ENCODE measurements at regions not wholly inside any gene's neighbourhood (a gene's known extent, or its start where the extent isn't known, plus 50 kb on each side); places are given as distances from the start of the nearest gene placed in this dataset.

DNA sequence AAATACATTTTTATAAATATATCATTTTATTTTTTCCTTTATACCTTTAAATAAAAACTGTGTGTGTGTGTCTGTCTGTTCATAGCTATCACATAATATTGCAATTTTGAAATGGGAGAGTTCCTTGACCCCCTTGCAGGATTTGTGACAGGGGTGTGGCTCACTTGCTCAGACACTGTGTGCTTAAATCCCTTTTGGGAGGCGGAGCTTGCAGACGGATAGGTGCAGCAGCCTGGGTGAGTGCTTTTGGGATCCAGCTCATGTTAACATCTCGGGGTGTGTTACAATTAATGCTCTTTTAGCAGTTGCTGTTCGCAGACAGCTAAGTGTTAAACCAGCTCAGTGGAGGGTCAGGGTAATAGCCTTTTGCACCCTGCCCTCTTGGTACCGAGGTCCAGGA is 459.8 kb downstream of the IPMK start (continued):
- TF ChIP-seq FOXJ3 (CRISPR knock-in tag; IDR thresholded peaks at IDR 0.05) (no peak), FOSL2 (IDR thresholded peaks at IDR 0.05; ENCODE audit: borderline replicate concordance, low read depth) (no peak), MXI1 (IDR thresholded peaks at IDR 0.05; ENCODE audit: low read depth, low read length) (no peak), FOXM1 (IDR thresholded peaks at IDR 0.05; ENCODE audit: low read depth) (no peak), RCOR1 (IDR thresholded peaks at IDR 0.05; ENCODE audit: low read length) (no peak), ELF1 (IDR thresholded peaks at IDR 0.05) (no peak)
- TF ChIP-seq, protein P1, sequence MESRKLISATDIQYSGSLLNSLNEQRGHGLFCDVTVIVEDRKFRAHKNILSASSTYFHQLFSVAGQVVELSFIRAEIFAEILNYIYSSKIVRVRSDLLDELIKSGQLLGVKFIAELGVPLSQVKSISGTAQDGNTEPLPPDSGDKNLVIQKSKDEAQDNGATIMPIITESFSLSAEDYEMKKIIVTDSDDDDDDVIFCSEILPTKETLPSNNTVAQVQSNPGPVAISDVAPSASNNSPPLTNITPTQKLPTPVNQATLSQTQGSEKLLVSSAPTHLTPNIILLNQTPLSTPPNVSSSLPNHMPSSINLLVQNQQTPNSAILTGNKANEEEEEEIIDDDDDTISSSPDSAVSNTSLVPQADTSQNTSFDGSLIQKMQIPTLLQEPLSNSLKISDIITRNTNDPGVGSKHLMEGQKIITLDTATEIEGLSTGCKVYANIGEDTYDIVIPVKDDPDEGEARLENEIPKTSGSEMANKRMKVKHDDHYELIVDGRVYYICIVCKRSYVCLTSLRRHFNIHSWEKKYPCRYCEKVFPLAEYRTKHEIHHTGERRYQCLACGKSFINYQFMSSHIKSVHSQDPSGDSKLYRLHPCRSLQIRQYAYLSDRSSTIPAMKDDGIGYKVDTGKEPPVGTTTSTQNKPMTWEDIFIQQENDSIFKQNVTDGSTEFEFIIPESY (IDR thresholded peaks at IDR 0.05; ENCODE audit: borderline replicate concordance, low read depth): no peak

DNA sequence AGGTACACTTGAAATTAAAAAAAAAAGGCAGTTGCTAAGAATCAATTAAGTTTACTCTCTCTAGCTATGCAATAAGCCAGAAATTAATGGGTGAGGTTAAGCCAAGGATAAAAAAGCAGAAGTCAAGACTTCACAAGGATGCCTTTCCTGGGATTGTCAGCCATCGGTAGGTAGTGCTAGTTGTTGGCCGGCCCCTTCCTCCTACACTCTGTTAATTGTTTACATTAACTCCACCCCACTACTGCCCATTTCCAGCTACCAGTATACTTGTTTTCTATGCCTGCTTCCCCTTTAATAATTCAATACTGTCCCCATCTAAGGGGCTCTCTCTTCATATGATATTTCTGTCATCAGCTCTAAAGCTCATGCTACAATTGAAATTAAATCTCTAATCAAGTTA is 461.0 kb downstream of the IPMK start:
- TF ChIP-seq GATA2 (CRISPR knock-in tag; IDR thresholded peaks at IDR 0.05) (no peak), RFX5 (IDR thresholded peaks at IDR 0.05; ENCODE audit: low read length) (no peak), TAF1 (IDR thresholded peaks at IDR 0.05; ENCODE audit: borderline replicate concordance, low read depth, low read length) (no peak)
- TF ChIP-seq, protein P2, sequence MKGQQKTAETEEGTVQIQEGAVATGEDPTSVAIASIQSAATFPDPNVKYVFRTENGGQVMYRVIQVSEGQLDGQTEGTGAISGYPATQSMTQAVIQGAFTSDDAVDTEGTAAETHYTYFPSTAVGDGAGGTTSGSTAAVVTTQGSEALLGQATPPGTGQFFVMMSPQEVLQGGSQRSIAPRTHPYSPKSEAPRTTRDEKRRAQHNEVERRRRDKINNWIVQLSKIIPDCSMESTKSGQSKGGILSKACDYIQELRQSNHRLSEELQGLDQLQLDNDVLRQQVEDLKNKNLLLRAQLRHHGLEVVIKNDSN (IDR thresholded peaks at IDR 0.05; ENCODE audit: borderline replicate concordance, low read depth): no peak
- TF ChIP-seq, protein P3, sequence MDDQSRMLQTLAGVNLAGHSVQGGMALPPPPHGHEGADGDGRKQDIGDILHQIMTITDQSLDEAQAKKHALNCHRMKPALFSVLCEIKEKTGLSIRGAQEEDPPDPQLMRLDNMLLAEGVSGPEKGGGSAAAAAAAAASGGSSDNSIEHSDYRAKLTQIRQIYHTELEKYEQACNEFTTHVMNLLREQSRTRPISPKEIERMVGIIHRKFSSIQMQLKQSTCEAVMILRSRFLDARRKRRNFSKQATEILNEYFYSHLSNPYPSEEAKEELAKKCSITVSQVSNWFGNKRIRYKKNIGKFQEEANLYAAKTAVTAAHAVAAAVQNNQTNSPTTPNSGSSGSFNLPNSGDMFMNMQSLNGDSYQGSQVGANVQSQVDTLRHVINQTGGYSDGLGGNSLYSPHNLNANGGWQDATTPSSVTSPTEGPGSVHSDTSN (IDR thresholded peaks at IDR 0.05): no peak
- no peak overlapping the region for H3K27ac ChIP-seq (ENCODE audit: low read depth in 2 of 2, low read length in 1 of 2)
- no peaks in the 10 kb centered on the region for H3K4me1 ChIP-seq (ENCODE audit: control insufficient read depth in 1 of 2, insufficient read depth in 2 of 2, low read depth in 1 of 2, low read length in 1 of 2)
- no peak overlapping the region for H3K4me3 ChIP-seq (ENCODE audit: low read depth in 2 of 2, low read length in 1 of 2)
- no peak overlapping the region for H3K9ac ChIP-seq
- no peak overlapping the region for H3K4me2 ChIP-seq
- H3K36me3 ChIP-seq (replicated peaks in 1 of 2; ENCODE audit: control insufficient read depth in 1 of 2, insufficient read depth in 2 of 2, low read length in 1 of 2): no peaks in the 10 kb centered on the region
- WGBS (ENCODE audit: low lambda C conversion rate): 44% methylated on average over 2 of the region's 2 CpGs
- H3F3A ChIP-seq (replicated peaks; ENCODE audit: insufficient read depth): no peaks in the 10 kb centered on the region
- CTCF ChIA-PET: no interaction called here
- no peaks in the 10 kb centered on the region for H3K9me2 ChIP-seq
- no peak for DNase-seq
- no peaks in the 10 kb centered on the region for H3K9me3 ChIP-seq
- H3K27me3 ChIP-seq (ENCODE audit: insufficient read depth): no peaks in the 10 kb centered on the region
- no peaks in the 10 kb centered on the region for H4K20me1 ChIP-seq (ENCODE audit: insufficient read depth)
- no peaks in the 10 kb centered on the region for H3K79me2 ChIP-seq (ENCODE audit: insufficient read depth)
- POLR2A ChIA-PET: no interaction called here
- H2AFZ ChIP-seq (ENCODE audit: low read depth): no peak overlapping the region

DNA sequence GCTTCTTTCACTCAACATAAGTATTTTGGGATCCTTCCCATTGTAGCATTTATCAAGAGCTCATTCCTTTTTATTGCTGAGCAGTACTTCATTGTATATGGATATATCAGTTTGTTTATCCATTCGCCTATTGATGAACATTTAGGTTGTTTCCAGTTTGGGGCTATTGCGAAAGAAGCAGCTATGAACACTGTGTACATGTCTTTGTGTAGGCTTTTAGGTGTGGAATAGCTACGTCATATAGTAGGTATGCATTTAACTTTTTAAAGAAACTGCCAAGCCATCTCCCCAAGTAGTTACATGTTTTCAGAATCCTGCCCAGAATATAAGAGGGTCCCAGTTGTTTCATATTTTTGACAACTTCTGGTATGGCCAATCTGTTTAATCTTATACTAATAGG is 468.1 kb downstream of the IPMK start:
- Histone ChIP-seq H3F3A (replicated peaks; ENCODE audit: insufficient read depth) (no peaks in the 10 kb centered on the region), H3K79me2 (ENCODE audit: insufficient read depth) (no peaks in the 10 kb centered on the region), H3K4me1 (ENCODE audit: control insufficient read depth in 1 of 2, insufficient read depth in 2 of 2, low read depth in 1 of 2, low read length in 1 of 2) (no peaks in the 10 kb centered on the region), H3K9ac (no peak overlapping the region), H3K27ac (ENCODE audit: low read depth in 2 of 2, low read length in 1 of 2) (no peak overlapping the region), H4K20me1 (ENCODE audit: insufficient read depth) (no peaks in the 10 kb centered on the region), H3K27me3 (ENCODE audit: insufficient read depth) (no peaks in the 10 kb centered on the region), H3K36me3 (replicated peaks in 1 of 2; ENCODE audit: control insufficient read depth in 1 of 2, insufficient read depth in 2 of 2, low read length in 1 of 2) (no peaks in the 10 kb centered on the region), H3K4me3 (ENCODE audit: low read depth in 2 of 2, low read length in 1 of 2) (no peak overlapping the region), H3K9me2 (no peaks in the 10 kb centered on the region), H3K4me2 (no peak overlapping the region), H2AFZ (ENCODE audit: low read depth) (no peak overlapping the region), H3K9me3 (no peaks in the 10 kb centered on the region)
- 63% methylated on average over 3 of the region's 3 CpGs for WGBS (ENCODE audit: low lambda C conversion rate)
- no peak for DNase-seq
- ChIA-PET CTCF (no interaction called here), POLR2A (no interaction called here)
- TF ChIP-seq EP300 (IDR thresholded peaks at IDR 0.05; ENCODE audit: borderline replicate concordance in 1 of 2, low read depth in 1 of 2, low read length in 1 of 2): no peak
- no peak for TF ChIP-seq TAF1 (IDR thresholded peaks at IDR 0.05; ENCODE audit: borderline replicate concordance, low read depth, low read length)
- TF ChIP-seq MEF2A (IDR thresholded peaks at IDR 0.05; ENCODE audit: borderline replicate concordance, low read depth): no peak
- TF ChIP-seq, protein P4, sequence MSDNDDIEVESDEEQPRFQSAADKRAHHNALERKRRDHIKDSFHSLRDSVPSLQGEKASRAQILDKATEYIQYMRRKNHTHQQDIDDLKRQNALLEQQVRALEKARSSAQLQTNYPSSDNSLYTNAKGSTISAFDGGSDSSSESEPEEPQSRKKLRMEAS (IDR thresholded peaks at IDR 0.05; ENCODE audit: low read depth): no peak
- TF ChIP-seq NFIC (IDR thresholded peaks at IDR 0.05; ENCODE audit: borderline replicate concordance): no peak
- TF ChIP-seq JUND (IDR thresholded peaks at IDR 0.05): no peak
- TF ChIP-seq GABPA (IDR thresholded peaks at IDR 0.05; ENCODE audit: low read depth): no peak
- no peak for TF ChIP-seq RXRA (IDR thresholded peaks at IDR 0.05; ENCODE audit: borderline replicate concordance, low read depth)
- no peak for TF ChIP-seq MXI1 (IDR thresholded peaks at IDR 0.05; ENCODE audit: low read depth, low read length)
- TF ChIP-seq TEAD4 (IDR thresholded peaks at IDR 0.05; ENCODE audit: borderline replicate concordance, insufficient read depth): no peak
- no peak for TF ChIP-seq ELF1 (IDR thresholded peaks at IDR 0.05)
- no peak for TF ChIP-seq RAD21 (IDR thresholded peaks at IDR 0.05; ENCODE audit: low read length)
- TF ChIP-seq FOXJ3 (CRISPR knock-in tag; IDR thresholded peaks at IDR 0.05): no peak
- no peak for TF ChIP-seq GATA2 (CRISPR knock-in tag; IDR thresholded peaks at IDR 0.05)
- TF ChIP-seq, protein P5, sequence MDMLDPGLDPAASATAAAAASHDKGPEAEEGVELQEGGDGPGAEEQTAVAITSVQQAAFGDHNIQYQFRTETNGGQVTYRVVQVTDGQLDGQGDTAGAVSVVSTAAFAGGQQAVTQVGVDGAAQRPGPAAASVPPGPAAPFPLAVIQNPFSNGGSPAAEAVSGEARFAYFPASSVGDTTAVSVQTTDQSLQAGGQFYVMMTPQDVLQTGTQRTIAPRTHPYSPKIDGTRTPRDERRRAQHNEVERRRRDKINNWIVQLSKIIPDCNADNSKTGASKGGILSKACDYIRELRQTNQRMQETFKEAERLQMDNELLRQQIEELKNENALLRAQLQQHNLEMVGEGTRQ (IDR thresholded peaks at IDR 0.05; ENCODE audit: borderline replicate concordance, low read depth, low read length): no peak
- TF ChIP-seq FOSL2 (IDR thresholded peaks at IDR 0.05; ENCODE audit: borderline replicate concordance, low read depth): no peak
- no peak for TF ChIP-seq NRF1 (IDR thresholded peaks at IDR 0.05; ENCODE audit: low read depth, low read length)
- TF ChIP-seq RCOR1 (IDR thresholded peaks at IDR 0.05; ENCODE audit: low read length): no peak
